NCI-H1694 (cell line): ENCODE measurements at regions not wholly inside any gene's neighbourhood (a gene's known extent, or its start where the extent isn't known, plus 50 kb on each side); places are given as distances from the start of the nearest gene placed in this dataset.

Source experiments
- DNase-seq: peaks from one replicate; lab custom pipeline; 2025; lab: John Stamatoyannopoulos, UW

DNA sequence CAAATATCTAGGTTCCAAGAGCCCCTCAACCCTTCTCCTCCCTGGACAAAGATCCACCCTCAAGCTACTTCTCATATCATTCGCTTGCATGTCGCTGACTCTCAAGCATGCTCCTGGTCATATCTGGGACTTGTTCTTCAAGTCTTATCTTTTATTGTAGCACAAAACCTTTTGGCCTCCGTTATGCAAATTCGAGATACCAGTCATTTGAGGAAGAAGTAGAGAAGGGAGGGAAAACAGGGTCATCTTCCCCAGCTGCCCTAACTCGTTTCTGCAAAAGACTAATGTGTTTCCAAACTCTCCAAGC, 63.8 kb upstream of the ETS2 start:
- no peak for DNase-seq

DNA sequence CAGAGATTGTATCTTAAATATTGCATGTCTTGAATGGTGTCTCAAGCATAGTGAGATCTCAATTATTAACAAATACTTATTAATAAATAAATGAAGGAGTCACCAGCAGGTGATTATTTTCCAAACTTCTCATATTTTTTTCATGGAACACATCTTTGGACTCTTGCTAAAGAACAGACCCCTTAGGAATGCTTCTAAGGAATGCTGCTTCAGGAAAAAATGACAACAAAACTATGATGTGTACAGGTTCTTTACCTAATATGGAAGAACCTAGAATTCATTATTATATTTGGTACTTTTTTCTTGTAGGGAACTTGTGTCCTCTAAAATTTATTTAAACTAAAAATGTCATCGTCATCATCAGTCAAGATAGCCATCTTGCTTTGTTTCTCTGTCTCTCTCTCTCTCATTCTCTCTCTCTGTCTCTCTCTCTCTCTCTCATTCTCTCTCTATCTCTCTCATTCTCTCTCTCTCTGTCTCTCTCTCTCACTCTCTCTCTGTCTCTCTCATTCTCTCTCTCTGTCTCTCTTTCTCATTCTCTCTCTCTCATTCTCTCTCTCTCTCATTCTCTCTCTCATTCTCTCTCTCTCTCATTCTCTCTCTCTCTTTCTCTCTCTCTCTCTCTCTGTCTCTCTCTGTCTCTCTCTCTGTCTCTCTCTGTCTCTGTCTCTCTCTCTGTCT, 63.0 kb upstream of the ETS2 start:
- DNase-seq: no peak

DNA sequence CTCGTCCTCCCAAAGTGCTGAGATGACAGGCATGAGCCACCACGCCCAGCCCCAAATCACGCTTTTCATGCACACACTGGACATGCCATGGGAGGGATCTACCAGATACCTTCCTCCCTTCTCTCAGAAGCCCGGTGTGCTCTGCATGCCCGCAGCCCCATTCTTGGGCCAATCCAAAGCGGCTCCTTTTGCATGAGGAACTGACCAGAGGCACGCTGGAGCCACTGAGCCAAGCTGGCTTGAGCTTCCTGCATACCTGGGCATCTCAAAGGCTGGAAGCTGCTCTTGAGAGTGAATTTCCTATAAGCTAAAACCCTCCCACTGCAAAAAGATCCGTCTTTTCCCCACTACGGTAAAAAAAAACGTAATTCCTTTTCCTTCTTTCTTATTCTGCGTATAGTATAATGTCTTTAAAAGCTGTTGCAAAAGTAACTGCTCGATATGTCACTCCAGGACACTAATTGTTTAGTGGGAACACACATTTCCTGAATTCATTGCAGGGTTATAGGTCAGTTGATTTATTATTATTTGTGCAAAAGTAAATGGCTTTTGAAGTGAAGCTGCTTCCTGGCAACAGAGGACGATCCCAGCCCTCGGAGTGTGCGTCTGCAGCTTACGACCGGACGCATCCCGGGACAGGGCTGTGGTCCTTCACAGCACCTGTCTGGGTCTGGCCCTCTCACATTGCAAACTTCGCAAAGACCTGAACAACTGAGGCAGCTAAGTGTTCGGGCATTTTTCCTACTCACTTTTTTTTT, 61.8 kb upstream of the ETS2 start:
- DNase-seq: no peak

DNA sequence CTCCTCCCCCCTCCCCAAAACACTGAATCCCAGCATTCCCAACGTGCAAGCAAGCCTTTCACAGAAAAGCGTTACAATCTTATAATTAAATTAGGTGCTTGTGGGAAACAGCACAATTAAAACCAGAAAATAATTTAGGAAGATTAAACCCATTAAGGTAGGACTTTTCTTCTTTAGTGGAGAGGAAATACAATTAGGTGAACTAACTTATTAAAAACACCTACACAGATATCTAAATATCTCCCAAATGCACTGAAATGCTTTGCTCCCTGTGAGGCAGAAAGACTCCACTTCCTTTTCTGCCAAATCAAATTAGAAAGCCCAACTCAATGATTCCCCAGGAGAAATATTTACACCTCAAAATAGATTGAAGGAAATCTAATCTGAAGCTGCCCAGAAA, 60.9 kb upstream of the ETS2 start:
- DNase-seq: no peak

DNA sequence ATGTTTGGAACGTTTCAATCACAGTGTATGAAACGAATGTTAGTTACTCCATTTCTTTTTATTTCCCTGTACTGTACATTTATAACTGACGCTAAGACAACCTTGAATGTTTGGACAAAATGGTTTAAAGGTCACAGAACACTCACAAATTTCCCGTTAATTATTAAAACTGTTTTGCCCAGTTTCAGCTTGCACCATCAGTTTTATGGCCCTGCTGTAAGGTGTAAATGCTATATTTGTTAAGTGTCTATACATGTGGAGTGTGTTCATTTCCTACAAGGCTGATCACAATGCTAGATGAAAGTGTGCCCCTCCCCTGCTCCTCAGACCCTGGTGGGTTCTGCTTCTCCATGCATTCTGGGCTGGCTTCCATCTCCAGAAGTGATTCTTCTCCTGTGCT, 57.9 kb upstream of the ETS2 start:
- DNase-seq: no peak

DNA sequence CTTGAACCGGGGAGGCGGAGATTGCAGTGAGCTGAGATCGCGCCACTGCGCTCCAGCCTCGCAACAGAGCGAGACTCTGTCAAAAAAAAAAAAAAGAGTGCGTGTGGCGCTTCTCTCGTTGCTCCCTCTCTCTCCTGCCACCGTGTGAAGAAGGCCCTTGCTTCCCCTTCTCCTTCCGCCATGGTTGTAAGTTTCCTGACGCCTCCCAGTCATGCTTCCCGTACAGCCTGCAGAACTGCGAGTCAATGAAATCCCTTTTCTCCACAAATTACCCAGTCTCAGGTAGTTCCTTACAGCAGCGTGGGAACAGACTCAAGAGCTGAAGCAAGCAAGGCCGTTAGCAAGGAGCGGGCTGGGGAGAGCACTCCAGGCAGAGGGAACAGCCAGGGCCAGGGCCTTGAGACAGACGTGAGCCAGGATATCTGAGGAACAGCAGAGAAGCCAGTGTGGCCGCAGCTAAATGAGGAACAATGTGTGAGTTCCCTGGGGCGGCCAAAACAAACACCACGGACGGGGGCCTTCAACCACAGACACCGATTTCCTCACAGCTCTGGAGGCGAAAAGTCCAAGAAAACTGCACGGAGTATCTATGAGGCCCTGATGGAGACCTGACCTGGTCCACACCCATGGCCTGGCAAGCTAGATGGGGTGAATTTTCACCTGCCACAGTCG, 54.2 kb upstream of the ETS2 start:
- no peak for DNase-seq

DNA sequence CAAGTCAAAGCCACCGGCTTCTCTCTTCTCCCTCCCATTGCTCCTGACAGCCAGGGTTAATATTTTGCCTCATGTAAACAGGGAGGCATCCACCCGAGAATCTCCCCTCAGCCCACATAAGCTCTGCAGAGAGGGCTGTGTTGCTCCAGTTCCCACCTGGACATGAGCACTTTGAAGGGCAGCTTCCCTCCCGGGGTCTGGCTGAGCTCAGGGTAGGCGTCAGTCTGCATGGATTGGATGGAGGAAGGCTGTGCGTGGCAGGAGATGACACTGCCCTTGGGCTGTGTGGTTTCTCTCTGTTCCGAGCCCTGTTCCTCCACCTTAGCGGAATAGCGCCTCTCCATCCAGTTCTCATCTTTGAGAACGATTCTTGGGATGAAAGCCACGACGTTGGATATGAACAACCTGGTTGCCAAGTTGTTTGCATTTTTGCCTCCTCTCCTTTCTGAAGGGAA, 53.7 kb upstream of the ETS2 start:
- DNase-seq: no peak

DNA sequence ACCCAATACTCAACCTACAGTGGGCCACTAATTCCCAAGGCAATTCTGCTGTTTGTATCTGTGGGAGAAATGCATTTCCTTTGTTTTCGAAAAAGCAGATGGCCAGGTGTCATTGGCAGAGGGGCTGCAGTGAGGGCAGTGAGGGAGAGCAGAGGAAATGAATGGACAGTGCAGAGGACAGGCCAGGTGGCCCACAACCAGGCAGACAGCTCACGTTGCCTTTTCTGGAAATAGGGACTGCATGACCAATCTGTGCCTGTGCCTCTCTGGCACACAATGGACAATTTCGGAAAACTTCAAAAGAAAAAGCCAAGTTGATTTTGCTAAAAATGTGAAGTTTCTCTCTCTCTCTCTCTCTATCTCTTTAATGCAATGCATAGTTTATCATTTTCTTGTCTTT, 52.6 kb upstream of the ETS2 start:
- no peak for DNase-seq

DNA sequence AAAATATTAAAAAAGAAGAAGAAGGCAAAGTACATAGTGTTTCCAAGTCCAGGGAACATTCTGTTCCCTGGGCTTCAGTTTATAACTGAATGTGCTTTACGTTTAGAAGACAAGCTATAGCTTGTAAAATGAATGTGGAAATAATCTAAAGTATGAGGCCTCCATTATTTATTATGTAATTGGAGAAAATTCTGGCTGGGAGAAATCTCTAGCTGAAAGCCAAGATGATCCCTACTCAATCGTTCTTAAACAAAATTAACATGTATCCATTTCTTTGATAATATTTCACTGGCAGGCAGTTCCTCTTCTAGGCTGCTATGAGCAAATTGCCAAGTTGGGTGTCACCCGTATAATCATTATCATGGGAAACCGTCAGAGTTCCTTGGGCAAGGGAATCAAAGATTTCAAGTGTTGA, 52.2 kb upstream of the ETS2 start:
- no peak for DNase-seq
